NCI-H128 (cell line): ENCODE measurements at regions not wholly inside any gene's neighbourhood (a gene's known extent, or its start where the extent isn't known, plus 50 kb on each side); places are given as distances from the start of the nearest gene placed in this dataset.

Experiments
- DNase-seq: peaks from one replicate; lab custom pipeline; 2025; ENCODE audit not compliant: unreplicated experiment; lab: John Stamatoyannopoulos, UW

DNA sequence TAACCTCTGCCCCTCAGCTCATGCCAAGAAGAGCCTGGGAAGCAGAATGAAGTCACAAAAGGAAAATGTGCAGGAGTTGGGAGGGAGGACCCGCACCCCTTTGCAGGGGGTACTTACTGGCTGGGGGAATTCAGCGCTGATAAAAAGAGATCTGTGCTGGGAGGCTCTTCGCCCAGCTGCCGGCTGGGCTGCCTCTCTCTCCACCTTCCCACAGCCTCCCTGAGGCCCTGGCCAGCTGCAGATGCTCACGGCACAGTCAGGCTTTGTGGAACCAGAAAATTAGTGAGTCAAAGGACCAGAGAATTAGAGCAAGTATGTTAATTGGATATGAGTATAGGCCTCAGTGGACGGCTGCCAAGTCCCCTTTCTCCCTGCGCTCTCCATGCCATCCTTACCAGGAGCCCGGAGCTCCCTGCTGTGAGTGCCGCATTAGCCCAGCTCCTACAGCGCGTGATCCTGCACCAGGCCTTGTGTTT lies 181.7 kb upstream of the SH3BP4 start:
- DNase-seq, result peak; percentile 27

DNA sequence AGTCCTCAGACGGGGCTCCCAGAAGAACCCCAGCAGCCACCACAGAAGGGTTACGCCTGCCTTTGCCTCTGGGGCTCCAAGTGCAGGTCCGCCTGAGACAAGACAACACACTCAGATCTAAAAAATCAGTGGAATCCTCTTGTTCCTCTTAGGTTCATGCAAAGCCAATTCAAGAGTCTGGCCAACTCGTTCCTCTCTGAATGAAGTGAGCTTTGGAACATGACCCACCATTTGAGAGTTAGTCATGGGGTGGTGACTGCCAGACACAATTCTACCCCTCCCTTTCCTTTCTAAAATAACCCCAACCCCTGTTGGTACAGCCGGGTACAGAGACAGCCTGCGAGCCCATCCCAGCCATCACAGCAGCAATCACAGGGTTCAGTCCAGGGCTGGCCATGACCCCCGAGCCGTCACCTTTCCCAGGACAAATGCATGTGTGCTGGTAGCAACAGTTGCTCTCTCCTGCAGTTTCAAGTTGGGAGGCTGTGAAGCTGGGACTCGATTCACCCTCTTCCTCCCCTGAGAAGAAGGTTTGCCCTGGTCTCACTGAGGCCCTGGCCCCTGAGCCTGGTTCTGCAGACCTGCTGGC lies 183.1 kb upstream of the SH3BP4 start:
- no peak for DNase-seq

DNA sequence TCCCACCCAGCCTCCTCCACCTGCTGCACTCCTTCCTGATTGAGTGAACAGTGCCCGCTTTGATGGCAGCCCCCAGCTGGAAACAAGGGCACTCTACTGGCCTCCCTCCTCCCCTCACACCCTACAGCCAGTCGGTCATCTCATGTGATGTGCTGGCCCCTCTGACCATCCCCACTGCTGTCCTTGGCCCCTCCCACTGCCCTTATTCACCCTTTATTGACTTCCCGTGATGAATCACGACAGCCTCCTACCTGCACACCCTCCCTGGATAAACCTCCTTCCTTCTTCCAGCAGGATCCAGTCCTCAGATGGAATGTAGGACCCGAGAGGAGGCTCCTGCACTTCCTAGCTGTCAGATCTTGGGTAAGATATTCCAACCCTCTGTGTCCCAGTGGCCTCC lies 186.5 kb upstream of the SH3BP4 start:
- DNase-seq, result no peak

DNA sequence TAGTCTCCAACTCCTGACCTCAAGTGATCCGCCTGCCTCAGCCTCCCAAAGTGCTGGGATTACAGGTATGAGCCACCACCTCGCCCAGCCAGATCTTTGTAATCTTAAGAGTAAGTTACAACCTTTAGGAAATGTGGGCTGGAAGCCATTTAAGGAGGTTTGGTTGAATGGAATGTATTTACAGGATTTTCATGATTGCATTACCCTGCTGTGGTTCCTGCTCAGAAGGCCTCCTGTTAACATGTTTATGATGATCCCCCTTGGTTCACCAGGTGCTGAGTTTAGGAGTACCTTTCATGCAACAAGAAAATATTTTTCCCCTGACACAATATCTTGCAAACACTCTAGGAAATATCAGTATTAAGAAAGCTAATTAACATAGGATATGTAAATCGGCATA lies 187.4 kb upstream of the SH3BP4 start:
- no peak for DNase-seq

DNA sequence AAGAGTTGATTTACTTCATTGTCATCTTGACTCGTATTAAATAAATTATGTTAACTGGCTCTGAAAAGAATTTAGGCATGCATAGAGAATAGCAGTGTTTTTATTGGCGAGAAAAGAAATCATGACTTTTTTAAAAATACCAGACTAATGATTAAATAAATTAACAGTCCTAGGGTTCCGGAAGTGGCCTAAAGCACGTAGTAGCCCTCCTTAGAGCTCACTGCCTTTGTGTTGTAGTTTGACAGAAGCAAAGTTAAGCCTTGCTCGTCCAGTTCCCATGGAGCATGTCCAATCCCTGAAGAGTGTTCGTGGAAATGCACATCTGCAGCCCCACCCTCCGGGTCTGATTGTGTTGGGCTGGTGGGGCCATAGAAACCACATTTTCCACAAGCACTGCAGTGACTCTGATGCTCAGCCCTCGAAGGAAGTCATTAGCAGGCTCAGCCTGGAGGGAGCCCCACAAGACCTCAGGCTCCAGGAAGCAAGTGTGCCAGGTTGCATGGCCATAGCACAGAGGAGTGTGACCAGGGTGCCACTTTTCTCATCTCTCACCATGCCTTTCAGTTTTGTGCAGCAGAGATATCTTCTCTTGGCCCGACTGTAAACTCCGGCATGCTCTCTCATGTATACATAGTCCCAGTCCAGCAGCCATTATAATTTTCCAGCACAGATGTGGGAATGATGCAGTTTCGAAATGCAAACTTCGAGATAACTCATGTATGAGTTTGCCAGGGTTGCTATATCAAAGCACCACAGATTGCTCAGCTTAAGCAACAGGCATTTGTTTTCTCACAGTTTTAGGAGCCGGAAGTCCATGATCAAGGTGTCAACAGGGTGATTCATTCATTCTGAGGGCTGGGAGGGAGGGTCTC lies 188.6 kb upstream of the SH3BP4 start:
- no peak for DNase-seq

DNA sequence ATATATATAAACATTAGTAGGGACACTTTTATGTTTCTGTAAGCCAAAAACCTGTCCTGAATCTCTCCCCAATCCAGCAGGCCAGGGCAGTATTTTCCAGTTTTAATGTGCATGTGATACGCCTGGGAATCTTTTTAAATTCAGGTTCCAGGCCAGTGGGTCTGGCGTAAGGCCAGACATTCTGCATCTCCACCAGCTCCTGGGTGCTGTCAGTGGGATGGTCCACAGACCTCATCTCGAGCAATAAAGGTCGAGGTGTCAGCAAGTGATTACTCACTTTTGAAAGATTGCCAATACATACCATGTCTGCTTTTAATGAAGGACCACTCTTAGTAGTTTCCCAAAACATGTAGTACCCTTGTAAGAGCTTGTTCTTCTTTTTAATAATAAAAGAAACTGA lies 189.9 kb upstream of the SH3BP4 start:
- DNase-seq, result no peak

DNA sequence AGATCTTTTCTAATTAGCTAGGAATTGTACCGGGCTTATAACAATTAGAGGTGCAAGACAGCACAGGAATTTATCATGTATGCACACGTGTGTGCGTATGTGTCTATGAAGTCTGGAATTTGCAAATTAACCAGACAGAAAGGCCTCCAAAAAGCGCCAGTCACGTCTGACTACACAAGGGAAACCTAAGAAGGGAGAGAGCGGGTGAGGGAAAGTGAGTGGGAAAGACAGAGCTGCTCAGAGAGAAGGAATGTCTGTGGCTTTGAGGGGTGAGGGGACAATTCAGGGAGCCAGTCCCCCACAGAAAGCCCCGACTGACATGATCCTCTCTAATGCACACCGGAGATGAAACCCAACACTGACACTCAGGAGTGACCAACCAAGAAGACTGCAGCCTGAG lies 197.7 kb upstream of the SH3BP4 start:
- DNase-seq, result no peak

GRCh38 chr2:234753701-234754100 lies 198.1 kb upstream of the SH3BP4 start:
- DNase-seq, result no peak

- DNase-seq, result no peak
Measured at GRCh38 chr2:234752966-234753365, 198.9 kb upstream of the SH3BP4 start.

DNA sequence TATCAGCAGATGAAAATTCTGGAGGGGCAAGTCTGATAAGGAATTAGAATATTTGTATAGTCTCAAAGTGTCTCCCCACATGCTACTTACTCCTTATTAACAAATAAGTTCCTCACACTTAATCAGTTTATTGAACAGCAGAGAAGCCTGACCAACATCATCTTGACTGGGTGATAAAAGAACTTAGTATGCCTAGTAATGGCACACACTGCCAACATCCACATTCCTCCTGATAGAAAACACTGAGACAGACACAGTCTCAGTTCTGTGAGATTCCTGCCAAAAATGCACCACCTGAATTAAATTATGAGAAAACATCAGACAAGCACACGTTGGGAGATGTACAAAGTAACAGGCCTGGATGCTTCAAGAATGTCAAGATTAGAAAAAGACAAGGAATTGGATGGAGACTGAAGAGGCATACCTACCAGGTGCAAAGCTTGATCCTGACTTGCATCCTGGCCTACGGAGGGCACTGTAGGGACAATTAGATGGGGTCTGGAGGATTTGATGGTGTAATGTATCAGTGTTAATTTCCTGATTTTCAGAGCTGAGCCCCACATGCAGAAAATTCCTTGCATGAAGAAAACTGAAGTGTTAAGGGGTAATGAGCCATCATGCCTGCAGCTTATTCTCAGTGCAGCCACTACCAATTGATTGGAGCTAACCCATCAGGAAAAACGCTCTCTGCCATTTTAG lies 200.4 kb upstream of the SH3BP4 start:
- DNase-seq, result no peak

GRCh38 chr2:234747833-234748559 lies 203.8 kb upstream of the SH3BP4 start:
- DNase-seq, result no peak

GRCh38 chr2:234747032-234747431 lies 204.8 kb upstream of the SH3BP4 start:
- no peak for DNase-seq

- DNase-seq, result no peak
Measured at GRCh38 chr2:234745347-234745746, 206.5 kb upstream of the SH3BP4 start.

GRCh38 chr2:234741976-234742375 lies 209.8 kb upstream of the SH3BP4 start:
- DNase-seq, result no peak

GRCh38 chr2:234739061-234739460 lies 212.8 kb upstream of the SH3BP4 start:
- DNase-seq, result no peak

- no peak for DNase-seq
Measured at GRCh38 chr2:234735829-234736228, 216.0 kb upstream of the SH3BP4 start.

DNA sequence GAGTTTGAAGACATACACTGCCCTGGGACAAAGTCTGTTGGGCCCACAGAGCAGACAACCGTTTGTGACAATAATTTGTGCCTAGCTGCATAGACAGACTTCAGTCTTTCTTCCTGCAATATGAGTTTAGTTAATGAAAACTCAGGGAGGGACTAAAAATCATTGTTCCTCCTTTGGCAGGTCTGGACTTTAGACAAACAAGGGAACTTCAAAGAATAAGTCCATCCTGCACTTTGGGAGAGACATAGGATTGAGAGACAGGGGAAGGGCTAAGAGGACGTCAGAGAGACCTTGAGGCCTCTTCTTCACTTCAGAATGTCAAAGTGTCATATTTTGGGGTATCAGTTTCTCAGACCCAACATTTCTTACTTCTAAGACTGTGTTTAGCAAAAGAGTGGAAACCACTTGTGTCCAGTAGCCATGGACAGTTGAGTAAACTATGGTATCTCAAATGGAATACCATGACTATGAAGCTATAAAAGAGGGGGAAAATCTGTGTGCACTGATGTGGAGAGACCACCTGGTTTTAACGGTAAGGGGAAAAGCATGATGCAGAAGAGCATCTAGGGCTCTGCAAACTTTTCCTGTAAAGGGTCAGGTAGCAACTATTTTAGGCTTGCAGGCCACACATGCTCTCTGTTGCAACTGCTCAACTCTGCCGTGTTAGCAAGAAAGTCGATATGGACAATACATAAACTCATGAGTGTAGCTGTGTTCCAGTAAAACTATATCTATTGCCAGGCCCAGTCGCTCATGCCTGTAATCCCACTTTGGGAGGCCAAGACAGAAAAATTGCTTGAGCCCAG lies 217.8 kb upstream of the SH3BP4 start:
- no peak for DNase-seq

DNA sequence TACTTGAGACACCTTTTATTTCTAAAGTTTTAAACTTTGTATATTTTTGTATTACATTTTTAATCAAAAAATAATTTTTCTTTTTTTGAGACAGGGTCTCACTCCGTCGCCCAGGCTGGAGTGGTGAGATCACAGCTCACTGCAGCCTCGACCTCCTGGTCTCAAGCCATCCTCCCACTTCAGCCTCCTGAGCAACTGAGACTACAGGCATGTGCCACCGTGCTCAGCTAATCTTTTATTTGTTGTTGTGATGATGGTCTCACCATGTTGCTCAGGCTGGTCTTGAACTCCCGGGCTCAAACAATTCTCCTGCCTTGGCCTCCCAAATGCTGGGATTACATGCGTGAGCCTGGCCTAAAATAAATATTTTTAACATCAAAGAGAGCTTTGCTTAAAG lies 218.7 kb upstream of the SH3BP4 start:
- no peak for DNase-seq

GRCh38 chr2:234732404-234733092 lies 219.3 kb upstream of the SH3BP4 start:
- no peak for DNase-seq

GRCh38 chr2:234731236-234731635 lies 220.6 kb upstream of the SH3BP4 start:
- DNase-seq, result no peak
